ENCODE measurements at regions not wholly inside any gene's neighbourhood (a gene's known extent, or its start where the extent isn't known, plus 50 kb on each side); places are given as distances from the start of the nearest gene placed in this dataset.

DNA sequence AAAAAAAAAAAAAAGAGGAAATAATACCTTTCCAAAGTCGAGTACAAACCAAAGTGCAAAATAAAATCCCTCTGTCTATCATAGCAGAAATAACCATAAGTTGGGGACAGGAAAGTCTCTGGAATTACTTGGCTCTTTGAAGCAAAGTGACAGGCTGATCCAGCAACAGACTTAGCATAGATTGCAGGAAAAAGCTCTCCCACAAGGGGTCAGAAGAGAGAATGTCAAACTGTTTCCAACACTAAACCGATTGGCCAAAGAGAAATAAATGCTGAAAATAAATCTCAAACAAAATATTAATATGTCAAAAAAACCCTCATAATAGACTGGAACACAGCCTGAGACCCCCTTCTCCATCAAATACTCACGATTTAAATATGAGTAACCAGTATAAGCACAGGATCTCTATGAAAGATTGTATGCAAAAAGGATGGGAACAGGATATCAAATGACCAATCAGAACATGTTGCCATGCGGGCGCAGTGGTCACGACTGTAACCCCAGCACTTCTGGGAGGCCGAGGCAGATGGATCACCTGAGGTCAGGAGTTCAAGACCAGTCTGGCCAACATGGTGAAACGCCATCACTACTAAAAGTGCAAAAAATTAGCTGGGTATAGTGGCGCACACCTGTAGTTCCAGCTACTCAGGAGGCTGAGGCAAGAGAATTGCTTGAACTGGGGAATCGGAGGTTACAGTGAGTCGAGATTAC lies 1000.7 kb upstream of the LRRN3 start:
- Mint-ChIP-seq H3K9me3 (peaks cover 8% of the 10 kb centered on the region), H3K27ac (no peak overlapping the region), H3K4me1 (peaks cover 7% of the 10 kb centered on the region), H3K27me3 (ENCODE audit: low read depth) (no peaks in the 10 kb centered on the region), H3K4me3 (no peak overlapping the region), H3K36me3 (no peaks in the 10 kb centered on the region)
- TF ChIP-seq CTCF (IDR thresholded peaks at IDR 0.05; ENCODE audit: unreplicated experiment) = no peak
- no peak for DNase-seq (ENCODE audit: low spot score in 2 of 2, unreplicated experiment in 2 of 2)

- H3K27me3 Mint-ChIP-seq (ENCODE audit: low read depth) = no peaks in the 10 kb centered on the region
- no peak for DNase-seq (ENCODE audit: low spot score in 2 of 2, unreplicated experiment in 2 of 2)
- peaks cover 9% of the 10 kb centered on the region for H3K36me3 Mint-ChIP-seq
- TF ChIP-seq CTCF (IDR thresholded peaks at IDR 0.05; ENCODE audit: unreplicated experiment) = no peak
- no peak overlapping the region for H3K4me3 Mint-ChIP-seq
- peaks cover 36% of the 10 kb centered on the region for H3K9me3 Mint-ChIP-seq
- peaks cover 16% of the 10 kb centered on the region for H3K4me1 Mint-ChIP-seq
- no peak overlapping the region for H3K27ac Mint-ChIP-seq
Measured at GRCh38 chr7:110095372-110096052, 995.4 kb upstream of the LRRN3 start.

DNA sequence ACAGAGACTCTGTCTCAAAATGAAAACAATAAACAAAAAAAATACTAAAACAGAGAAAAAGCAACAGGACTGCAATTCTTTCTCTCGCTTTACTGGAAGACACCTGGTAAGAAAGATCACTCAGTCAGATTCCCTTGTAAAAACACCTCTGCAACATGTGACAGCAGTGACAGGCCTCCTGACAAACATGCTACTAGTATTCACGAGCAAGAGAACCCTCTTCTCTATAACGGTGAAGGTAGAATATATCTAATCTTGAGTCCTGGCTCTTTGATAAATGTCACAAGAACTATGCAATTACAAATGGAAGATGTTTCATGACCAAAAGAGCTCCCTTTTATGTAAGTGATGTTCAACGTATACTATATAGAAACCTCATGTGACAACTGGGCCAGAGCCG lies 986.7 kb upstream of the LRRN3 start:
- Mint-ChIP-seq H3K27me3 (ENCODE audit: low read depth) (no peaks in the 10 kb centered on the region), H3K27ac (no peak overlapping the region), H3K4me1 (no peaks in the 10 kb centered on the region), H3K4me3 (no peak overlapping the region), H3K36me3 (peaks cover 4% of the 10 kb centered on the region), H3K9me3 (peaks cover 25% of the 10 kb centered on the region)
- DNase-seq (ENCODE audit: low spot score in 2 of 2, unreplicated experiment in 2 of 2) = no peak
- no peak for TF ChIP-seq CTCF (IDR thresholded peaks at IDR 0.05; ENCODE audit: unreplicated experiment)

DNA sequence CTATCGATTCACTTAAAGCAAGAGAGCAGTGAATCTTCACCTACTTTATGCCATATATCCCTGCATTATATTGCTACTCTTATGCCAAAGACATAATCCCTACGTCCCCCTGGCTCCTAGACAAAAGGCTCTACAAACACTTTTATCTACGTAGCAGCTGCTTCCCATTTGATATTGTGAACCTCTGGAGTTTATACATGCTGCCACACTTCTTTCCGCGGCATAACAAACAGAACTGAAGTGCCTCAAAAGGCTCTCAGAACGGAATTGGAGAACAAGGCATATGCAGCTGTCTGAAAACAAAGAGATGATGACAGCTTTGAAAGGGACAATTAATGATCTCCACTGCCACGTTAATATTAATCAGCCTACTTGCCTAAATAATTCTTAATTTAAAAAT lies 985.6 kb upstream of the LRRN3 start:
- TF ChIP-seq CTCF (IDR thresholded peaks at IDR 0.05; ENCODE audit: unreplicated experiment) = no peak
- Mint-ChIP-seq H3K36me3 (peaks cover 3% of the 10 kb centered on the region), H3K9me3 (peaks cover 16% of the 10 kb centered on the region), H3K27ac (no peak overlapping the region), H3K4me1 (no peaks in the 10 kb centered on the region), H3K4me3 (no peak overlapping the region), H3K27me3 (ENCODE audit: low read depth) (no peaks in the 10 kb centered on the region)
- no peak for DNase-seq (ENCODE audit: low spot score in 2 of 2, unreplicated experiment in 2 of 2)

- no peaks in the 10 kb centered on the region for H3K36me3 Mint-ChIP-seq
Measured at GRCh38 chr7:110105840-110106239, 985.1 kb upstream of the LRRN3 start.

More at GRCh38 chr7:110105840-110106239, 985.1 kb upstream of the LRRN3 start:
- H3K4me3 Mint-ChIP-seq = no peak overlapping the region
- TF ChIP-seq CTCF (IDR thresholded peaks at IDR 0.05; ENCODE audit: unreplicated experiment) = no peak
- H3K9me3 Mint-ChIP-seq = peaks cover 12% of the 10 kb centered on the region
- H3K27ac Mint-ChIP-seq = no peak overlapping the region
- DNase-seq (ENCODE audit: low spot score in 2 of 2, unreplicated experiment in 2 of 2) = no peak
- no peaks in the 10 kb centered on the region for H3K4me1 Mint-ChIP-seq
- no peaks in the 10 kb centered on the region for H3K27me3 Mint-ChIP-seq (ENCODE audit: low read depth)

Data from mesothelial cell of epicardium (in vitro differentiated cells).